Ascending aorta (tissue), 2 donors: ENCODE measurements at regions not wholly inside any gene's neighbourhood (a gene's known extent, or its start where the extent isn't known, plus 50 kb on each side); places are given as distances from the start of the nearest gene placed in this dataset.
A peak's percentile ranks its signal among the peaks of the same experiment; 100 is the strongest.

Experiments
- DNase-seq, 2 donors: peaks; one replicate each; pipeline ENCODE4 v3.0.0-alpha.2; 2019; ENCODE audit warnings: low spot score in 2 of 2
- H3K27ac ChIP-seq, 2 donors: fragments of 200-600 bp; sonication (generic); one replicate each; pipeline ENCODE4 v1.5.1; 2016 to 2017; ENCODE audit warnings: mild to moderate bottlenecking in 1 of 2
- H3K27me3 ChIP-seq: fragments of 200-600 bp; sonication (generic); one replicate; pipeline ENCODE4 v1.5.1; 2017
- H3K36me3 ChIP-seq, 2 donors: fragments of 200-600 bp; sonication (generic); one replicate each; pipeline ENCODE4 v1.5.1; 2016
- H3K4me1 ChIP-seq, 2 donors: fragments of 200-600 bp; sonication (generic); one replicate each; pipeline ENCODE4 v1.5.1; 2016 to 2017; ENCODE audit warnings: mild to moderate bottlenecking in 1 of 2
- H3K4me3 ChIP-seq, 2 donors: fragments of 200-600 bp; sonication (generic); one replicate each; pipeline ENCODE4 v1.5.1; 2016 to 2017; ENCODE audit warnings: mild to moderate bottlenecking in 1 of 2
- H3K9me3 ChIP-seq, 2 donors: fragments of 200-600 bp; sonication (generic); one replicate each; pipeline ENCODE4 v1.5.1; 2016
- CTCF ChIP-seq, 3 experiments: fragments of 200-600 bp in 2 of 3; fragments of 450-650 bp in 1 of 3; sonication (generic) in 2 of 3; IDR thresholded peaks; one replicate each; pipeline ENCODE4 v1.5.1; 2016 to 2019; ENCODE audit warnings: antibody characterized with exemption in 3 of 3, mild to moderate bottlenecking in 1 of 3, moderate library complexity in 1 of 3
- intact Hi-C: fragments of 100-400 bp; cut with DNase I; formaldehyde crosslinking; loops from one replicate; pipeline ENCODE4 v1.15.1; 2023

DNA sequence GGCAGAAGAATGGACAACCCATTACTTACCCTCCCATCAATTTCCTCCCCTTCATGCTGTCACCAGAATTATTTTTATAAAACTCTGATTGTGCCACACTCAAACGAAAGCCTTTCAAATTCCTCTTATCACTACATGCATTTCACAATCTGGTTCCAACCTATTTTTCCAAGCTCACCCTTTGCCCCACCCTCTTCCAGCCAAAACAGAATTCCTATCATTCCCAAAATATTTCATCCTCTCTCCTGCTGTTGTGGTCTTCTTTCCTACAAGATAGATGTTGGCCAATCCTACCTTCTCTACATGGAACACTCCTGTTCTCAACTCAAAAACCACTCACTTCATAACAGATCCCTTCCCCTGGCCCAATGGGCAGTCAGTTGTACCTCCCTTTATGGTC is 111.5 kb downstream of the ELAPOR2 start:
- Histone ChIP-seq H3K27me3 (no peaks in the 10 kb centered on the region), H3K4me3 (no peak overlapping the region), H3K27ac (no peak overlapping the region), H3K36me3 (no peaks in the 10 kb centered on the region), H3K4me1 (no peaks in the 10 kb centered on the region), H3K9me3 (no peaks in the 10 kb centered on the region)
- intact Hi-C loops = no loop called here
- no peak for TF ChIP-seq CTCF (IDR thresholded peaks at IDR 0.05)
- DNase-seq = no peak

GRCh38 chr7:86943447-86943846 is 116.0 kb downstream of the ELAPOR2 start:
- H3K27ac ChIP-seq = no peak overlapping the region
- no peak for DNase-seq
- no peaks in the 10 kb centered on the region for H3K27me3 ChIP-seq
- no peaks in the 10 kb centered on the region for H3K9me3 ChIP-seq
- H3K36me3 ChIP-seq = no peaks in the 10 kb centered on the region
- H3K4me3 ChIP-seq = no peak overlapping the region
- H3K4me1 ChIP-seq = no peaks in the 10 kb centered on the region
- intact Hi-C loops = no loop called here
- TF ChIP-seq CTCF (IDR thresholded peaks at IDR 0.05) = no peak

- H3K27ac ChIP-seq = no peak overlapping the region
- H3K4me3 ChIP-seq = no peak overlapping the region
- no peaks in the 10 kb centered on the region for H3K9me3 ChIP-seq
- no peaks in the 10 kb centered on the region for H3K4me1 ChIP-seq
- H3K27me3 ChIP-seq = no peaks in the 10 kb centered on the region
- no peak for DNase-seq
- no peak for TF ChIP-seq CTCF (IDR thresholded peaks at IDR 0.05)
- H3K36me3 ChIP-seq = no peaks in the 10 kb centered on the region
- intact Hi-C loops = no loop called here
Observed at GRCh38 chr7:86942995-86943394, 116.5 kb downstream of the ELAPOR2 start.

DNA sequence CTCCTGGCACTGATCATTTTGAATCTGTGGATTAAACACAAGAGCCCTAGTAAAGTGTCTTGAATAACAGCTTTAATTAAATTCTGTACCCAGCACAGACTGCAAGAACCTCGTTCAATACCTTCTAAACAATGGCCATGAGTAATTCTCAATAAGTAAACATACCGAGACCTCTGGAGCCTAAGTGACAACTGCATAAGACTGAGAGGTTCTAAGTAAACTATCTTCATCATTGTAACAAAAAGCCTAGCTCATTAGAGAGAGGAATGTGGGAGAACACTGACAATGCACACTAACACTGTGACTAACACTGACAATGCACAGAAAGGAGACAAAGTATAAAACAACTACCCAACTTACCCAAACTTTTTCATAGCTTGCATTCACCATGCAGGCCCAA is 117.4 kb downstream of the ELAPOR2 start:
- H3K27me3 ChIP-seq = no peaks in the 10 kb centered on the region
- no peak for TF ChIP-seq CTCF (IDR thresholded peaks at IDR 0.05)

DNA sequence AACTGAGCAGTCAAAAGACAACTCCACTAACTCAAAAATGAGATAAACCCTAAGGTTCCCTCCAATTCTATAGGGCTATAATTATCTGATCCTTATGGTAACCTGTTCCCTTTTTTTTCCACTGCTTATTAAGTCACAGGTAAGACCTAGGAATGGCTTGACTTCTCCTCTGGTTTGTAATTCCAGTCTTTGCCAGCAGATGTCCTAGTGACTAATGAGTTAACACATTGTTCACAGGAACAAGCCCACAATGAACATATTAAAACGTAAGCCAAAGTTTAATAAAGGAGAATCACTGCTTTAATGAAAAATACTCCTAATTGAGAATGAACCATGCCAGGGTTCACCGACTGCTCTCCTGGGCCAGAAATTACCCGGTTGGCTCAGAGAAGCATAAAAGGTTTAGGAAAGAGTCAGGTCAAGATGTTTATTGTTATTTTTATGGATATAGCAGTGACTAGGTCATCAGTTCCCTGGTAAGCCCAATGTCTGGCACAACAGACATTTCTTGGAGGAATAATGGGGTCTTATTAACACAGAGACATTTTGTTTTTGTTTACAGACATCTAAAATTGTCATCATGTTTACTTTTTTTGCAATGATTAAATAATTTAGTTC is 120.1 kb downstream of the ELAPOR2 start:
- no peak overlapping the region for H3K27ac ChIP-seq
- H3K4me1 ChIP-seq = no peaks in the 10 kb centered on the region
- no peak for DNase-seq
- peak; percentile 38 to 62 (median 61) for TF ChIP-seq CTCF (IDR thresholded peaks at IDR 0.05)
- no peaks in the 10 kb centered on the region for H3K36me3 ChIP-seq
- no peak overlapping the region for H3K4me3 ChIP-seq
- no peaks in the 10 kb centered on the region for H3K27me3 ChIP-seq
- no peaks in the 10 kb centered on the region for H3K9me3 ChIP-seq
- intact Hi-C loops = loop anchor here (10.0 kb wide), 2 partner anchors 405 to 935 kb away; partner anchors contain the start of genes CROT, DBF4 and SLC25A40

More for the DNA sequence above, 117.4 kb downstream of the ELAPOR2 start:
- no peak for DNase-seq
- H3K4me1 ChIP-seq = no peaks in the 10 kb centered on the region
- no peak overlapping the region for H3K4me3 ChIP-seq
- no peaks in the 10 kb centered on the region for H3K9me3 ChIP-seq
- intact Hi-C loops = no loop called here
- no peaks in the 10 kb centered on the region for H3K36me3 ChIP-seq
- no peak overlapping the region for H3K27ac ChIP-seq
